ENCODE measurements at regions not wholly inside any gene's neighbourhood (a gene's known extent, or its start where the extent isn't known, plus 50 kb on each side); places are given as distances from the start of the nearest gene placed in this dataset.

- DNase-seq (ENCODE audit: low read depth) = no peak
- in situ Hi-C loops (cut with HindIII; ENCODE audit: low pct_unique_long_range_greater_than_20kb, low sequenced_read_pairs) = no loop called here
Observed at GRCh38 chr6:18720075-18720474, 332.9 kb downstream of the RNF144B start.

DNA sequence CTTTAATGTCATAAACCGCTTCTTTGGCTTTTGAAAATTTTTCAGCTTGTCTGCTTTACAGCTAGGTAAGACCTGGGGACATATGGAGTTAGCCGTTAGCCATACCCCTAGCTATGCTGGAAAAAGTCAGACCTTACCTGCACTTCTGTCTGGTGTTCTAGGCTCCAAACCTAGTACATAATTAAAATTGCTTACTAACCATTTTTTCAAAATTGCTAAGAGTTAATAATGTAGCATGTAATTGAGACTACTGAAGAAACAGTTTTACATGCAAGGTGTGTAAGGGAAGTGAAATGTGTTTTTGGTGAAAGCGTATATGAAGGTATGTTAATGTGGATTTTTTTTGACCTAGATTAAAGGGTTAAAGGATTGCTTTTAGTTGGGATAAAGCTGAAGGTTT is 336.9 kb downstream of the RNF144B start:
- in situ Hi-C loops (cut with HindIII; ENCODE audit: low pct_unique_long_range_greater_than_20kb, low sequenced_read_pairs) = no loop called here

GRCh38 chr6:18725449-18725848 is 338.3 kb downstream of the RNF144B start:
- in situ Hi-C loops (cut with HindIII; ENCODE audit: low pct_unique_long_range_greater_than_20kb, low sequenced_read_pairs) = no loop called here

More for the DNA sequence above, 336.9 kb downstream of the RNF144B start:
- DNase-seq (ENCODE audit: low read depth) = no peak

GRCh38 chr6:18733921-18734550 is 346.9 kb downstream of the RNF144B start:
- in situ Hi-C loops (cut with HindIII; ENCODE audit: low pct_unique_long_range_greater_than_20kb, low sequenced_read_pairs) = no loop called here
- no peak for DNase-seq (ENCODE audit: low read depth)

More at GRCh38 chr6:18725449-18725848, 338.3 kb downstream of the RNF144B start:
- DNase-seq (ENCODE audit: low read depth) = no peak

DNA sequence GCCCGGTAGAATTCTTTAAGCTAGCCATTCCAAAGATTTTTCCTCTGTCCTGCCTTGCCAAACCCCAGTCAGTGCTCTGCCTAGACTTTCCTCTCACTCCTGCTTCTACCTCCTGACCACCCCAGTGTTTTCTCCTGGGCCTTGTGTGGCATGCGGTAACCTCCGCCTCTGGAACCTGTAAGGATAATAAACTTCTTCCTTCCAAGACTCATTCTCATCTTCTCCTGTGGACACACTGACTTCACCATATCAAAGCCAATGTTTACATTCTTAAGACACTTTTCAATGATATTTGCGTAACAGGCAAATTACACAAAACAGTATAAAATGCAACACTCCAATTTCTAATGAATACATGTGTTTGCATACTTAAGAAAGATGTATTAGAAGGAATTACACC is 354.6 kb downstream of the RNF144B start:
- in situ Hi-C loops (cut with HindIII; ENCODE audit: low pct_unique_long_range_greater_than_20kb, low sequenced_read_pairs) = no loop called here
- no peak for DNase-seq (ENCODE audit: low read depth)

DNA sequence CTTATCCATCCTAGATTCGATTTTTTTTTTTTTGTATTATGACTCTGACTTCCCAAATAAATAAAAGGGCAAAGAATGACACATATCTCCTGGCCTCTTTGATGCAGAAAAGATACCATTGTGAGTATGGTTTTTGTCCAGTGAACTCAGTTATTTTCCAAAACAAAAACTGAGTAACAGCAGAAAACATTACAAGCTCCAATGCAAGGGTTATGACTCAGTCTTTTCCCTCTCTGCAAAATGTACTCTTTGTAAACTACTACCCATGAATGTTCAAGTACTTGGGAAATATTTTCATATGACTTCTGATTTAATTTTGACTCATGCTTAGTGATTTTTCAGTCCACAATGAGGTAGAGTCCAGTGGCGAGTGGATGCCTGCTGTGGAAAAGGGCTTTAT is 355.3 kb downstream of the RNF144B start:
- peak; percentile 1 for DNase-seq (ENCODE audit: low read depth)
- in situ Hi-C loops (cut with HindIII; ENCODE audit: low pct_unique_long_range_greater_than_20kb, low sequenced_read_pairs) = no loop called here

DNA sequence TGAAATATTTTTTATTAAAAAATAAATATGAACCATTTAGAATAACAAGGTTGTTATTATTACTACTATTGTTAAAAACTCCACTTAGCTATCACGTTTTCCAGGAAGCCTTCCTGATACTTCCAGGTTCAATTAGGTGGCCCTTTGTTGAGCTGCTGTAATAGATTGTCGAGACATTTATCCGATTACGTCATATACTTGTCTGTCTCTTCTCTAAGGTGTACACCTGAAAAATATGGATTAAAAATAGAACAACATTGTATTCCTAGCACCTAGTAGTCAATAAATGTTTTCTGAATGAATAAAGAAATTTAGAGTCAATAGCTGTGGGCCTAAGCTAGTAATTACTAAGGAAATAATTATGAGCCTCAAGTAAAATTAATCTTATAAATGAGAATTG is 359.6 kb downstream of the RNF144B start:
- in situ Hi-C loops (cut with HindIII; ENCODE audit: low pct_unique_long_range_greater_than_20kb, low sequenced_read_pairs) = no loop called here
- no peak for DNase-seq (ENCODE audit: low read depth)

DNA sequence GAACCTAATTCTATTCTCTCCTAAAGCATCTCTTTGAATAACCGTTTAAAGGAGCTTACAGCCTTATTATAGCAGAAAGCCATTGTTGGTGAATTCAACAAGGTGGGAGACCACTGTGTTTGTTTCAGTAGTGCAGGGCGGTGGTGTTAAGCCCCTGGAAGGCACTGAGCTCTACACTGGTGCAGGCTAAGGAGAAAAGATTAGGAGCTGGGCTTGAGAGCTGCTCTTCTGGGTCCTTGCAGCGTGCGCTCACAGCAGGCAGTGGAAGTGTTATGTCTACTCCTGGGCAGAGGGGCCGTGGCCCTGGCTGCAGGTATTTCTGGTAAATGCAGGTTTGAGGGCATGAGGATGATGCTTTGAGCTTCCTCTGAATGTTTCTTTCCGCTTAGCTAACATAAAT is 361.2 kb downstream of the RNF144B start:
- DNase-seq (ENCODE audit: low read depth) = no peak

DNA sequence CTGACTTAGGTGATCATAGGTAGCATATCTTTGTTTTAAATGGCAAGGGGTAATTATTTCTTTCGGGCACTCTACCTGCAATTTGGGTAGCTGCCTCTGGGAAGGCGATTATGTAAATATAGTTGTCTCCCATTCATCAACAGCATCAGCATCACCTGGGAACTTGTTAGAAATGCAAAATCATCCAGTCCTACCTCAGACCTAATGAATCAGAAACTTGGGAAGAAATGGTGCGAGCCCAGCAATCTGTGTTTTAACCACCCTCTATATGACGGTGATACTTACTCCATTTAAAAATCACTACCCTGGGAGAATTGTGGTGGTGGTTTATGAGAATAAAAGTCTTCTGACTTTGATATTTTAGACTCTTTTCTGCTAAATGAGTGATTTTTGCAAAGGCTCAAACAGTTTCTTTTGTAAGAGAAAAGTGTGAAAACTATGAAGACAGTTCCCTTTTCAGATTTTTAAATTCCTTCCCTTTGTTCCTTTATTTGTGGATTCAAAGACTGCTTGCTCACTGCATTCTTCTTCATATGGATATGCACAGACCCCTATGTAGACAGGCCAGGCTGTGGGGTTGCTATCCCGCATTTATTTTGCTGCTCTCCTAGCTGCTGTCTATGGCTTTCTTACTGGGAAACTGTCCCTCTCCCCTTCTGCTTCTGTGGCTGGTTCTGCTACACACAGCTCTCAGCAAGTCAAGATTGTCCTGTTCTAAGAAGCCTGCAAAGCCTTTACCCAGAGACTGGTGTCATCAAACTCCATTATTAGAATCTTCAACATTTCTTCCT is 365.3 kb downstream of the RNF144B start:
- DNase-seq (ENCODE audit: low read depth) = no peak
- in situ Hi-C loops (cut with HindIII; ENCODE audit: low pct_unique_long_range_greater_than_20kb, low sequenced_read_pairs) = no loop called here

More for the DNA sequence above, 361.2 kb downstream of the RNF144B start:
- in situ Hi-C loops (cut with HindIII; ENCODE audit: low pct_unique_long_range_greater_than_20kb, low sequenced_read_pairs) = no loop called here

- DNase-seq (ENCODE audit: low read depth) = no peak
- in situ Hi-C loops (cut with HindIII; ENCODE audit: low pct_unique_long_range_greater_than_20kb, low sequenced_read_pairs) = no loop called here
Observed at GRCh38 chr6:18753076-18753475, 365.9 kb downstream of the RNF144B start.

GRCh38 chr6:18763086-18763485 is 375.9 kb downstream of the RNF144B start:
- DNase-seq (ENCODE audit: low read depth) = no peak
- in situ Hi-C loops (cut with HindIII; ENCODE audit: low pct_unique_long_range_greater_than_20kb, low sequenced_read_pairs) = no loop called here

DNA sequence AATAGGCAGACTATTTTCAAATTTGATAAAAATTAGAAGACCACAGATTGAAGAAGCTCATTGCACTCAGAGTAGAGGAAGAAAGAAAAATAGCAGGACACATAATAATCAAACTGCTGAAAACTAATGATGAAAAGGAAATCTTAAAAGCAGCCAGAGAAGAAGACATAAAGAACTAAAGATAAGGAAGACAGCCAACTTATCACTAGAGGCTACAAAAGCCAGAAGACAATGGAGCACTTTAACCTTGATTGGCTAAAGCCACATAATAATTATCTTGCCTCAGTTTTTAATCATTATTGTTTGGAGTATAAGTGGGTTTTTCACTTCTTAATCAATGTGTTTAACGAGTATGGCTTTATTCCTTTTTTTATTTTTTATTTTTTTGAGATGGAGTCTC is 397.6 kb downstream of the RNF144B start:
- DNase-seq (ENCODE audit: low read depth) = no peak
- in situ Hi-C loops (cut with HindIII; ENCODE audit: low pct_unique_long_range_greater_than_20kb, low sequenced_read_pairs) = no loop called here

- in situ Hi-C loops (cut with HindIII; ENCODE audit: low pct_unique_long_range_greater_than_20kb, low sequenced_read_pairs) = no loop called here
- DNase-seq (ENCODE audit: low read depth) = no peak
Observed at GRCh38 chr6:18785810-18786490, 398.8 kb downstream of the RNF144B start.

- in situ Hi-C loops (cut with HindIII; ENCODE audit: low pct_unique_long_range_greater_than_20kb, low sequenced_read_pairs) = no loop called here
- DNase-seq (ENCODE audit: low read depth) = no peak
Observed at GRCh38 chr6:18792866-18793265, 405.7 kb downstream of the RNF144B start.

DNA sequence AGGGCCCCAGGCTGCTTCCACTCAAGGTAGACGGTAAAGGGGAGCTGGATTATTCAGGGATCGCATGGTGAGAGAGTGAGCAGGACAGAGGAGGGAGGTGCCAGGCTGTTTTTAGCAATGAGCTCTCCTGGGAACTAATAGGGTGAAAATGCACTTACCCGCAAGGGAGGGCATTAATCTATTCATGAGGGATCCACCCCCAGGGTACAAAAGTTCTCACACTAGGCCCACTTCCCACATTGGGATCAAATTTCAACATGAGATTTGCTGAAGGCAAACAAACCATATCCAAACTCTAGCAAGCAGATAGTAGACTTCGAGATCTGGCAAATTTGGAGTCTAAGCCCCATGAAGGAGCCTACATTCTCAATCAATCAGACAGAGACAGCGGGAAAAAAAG is 408.6 kb downstream of the RNF144B start:
- in situ Hi-C loops (cut with HindIII; ENCODE audit: low pct_unique_long_range_greater_than_20kb, low sequenced_read_pairs) = no loop called here
- DNase-seq (ENCODE audit: low read depth) = no peak

DNA sequence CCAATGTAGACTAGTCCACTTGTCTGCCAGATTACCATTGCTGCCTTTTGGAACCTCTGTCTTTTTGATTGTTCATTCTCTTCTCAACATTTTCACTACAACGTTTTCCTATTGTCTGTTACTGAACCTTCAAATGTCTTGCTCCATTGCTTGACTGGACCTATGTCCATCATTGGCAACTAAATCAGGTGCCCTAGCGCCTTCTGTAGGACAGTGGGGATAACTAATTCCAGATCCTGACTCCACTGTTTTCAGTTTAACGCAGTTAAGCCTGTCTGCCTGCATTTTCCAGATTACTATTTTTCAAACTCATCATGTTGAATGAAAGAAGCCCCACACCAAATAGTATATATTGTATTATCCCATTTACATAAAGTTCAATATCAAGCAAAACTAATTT is 433.6 kb downstream of the RNF144B start:
- in situ Hi-C loops (cut with HindIII; ENCODE audit: low pct_unique_long_range_greater_than_20kb, low sequenced_read_pairs) = no loop called here
- no peak for DNase-seq (ENCODE audit: low read depth)

DNA sequence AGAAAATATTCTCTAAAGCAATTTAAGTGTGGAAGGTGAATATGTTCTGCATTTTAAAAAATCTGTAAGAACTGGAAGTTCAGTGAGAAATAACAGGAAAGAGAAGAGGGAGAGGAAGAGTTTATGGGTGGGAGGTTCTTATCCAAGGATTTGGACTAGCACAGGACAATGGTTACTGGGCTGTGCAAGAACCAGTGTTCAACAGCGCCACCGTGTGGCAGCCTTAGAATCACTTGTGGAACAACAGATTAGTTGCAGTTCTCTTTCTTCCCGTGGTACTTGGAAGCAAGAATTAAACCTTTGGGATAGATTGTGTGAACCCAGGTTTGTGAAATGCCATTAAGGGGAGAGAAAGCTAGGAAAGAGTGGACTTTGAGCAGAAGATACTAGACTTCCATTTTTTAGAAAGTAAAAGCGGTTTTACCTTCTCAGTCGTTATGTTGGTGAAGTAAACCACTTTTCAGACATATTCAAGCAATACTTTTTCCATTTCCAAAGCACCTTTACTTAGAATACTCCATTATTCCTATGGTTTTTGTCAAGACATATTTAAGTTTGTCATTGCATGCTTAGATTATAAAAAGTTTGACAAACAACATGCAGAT is 436.7 kb downstream of the RNF144B start:
- DNase-seq (ENCODE audit: low read depth) = peak; percentile 12
- in situ Hi-C loops (cut with HindIII; ENCODE audit: low pct_unique_long_range_greater_than_20kb, low sequenced_read_pairs) = no loop called here

DNA sequence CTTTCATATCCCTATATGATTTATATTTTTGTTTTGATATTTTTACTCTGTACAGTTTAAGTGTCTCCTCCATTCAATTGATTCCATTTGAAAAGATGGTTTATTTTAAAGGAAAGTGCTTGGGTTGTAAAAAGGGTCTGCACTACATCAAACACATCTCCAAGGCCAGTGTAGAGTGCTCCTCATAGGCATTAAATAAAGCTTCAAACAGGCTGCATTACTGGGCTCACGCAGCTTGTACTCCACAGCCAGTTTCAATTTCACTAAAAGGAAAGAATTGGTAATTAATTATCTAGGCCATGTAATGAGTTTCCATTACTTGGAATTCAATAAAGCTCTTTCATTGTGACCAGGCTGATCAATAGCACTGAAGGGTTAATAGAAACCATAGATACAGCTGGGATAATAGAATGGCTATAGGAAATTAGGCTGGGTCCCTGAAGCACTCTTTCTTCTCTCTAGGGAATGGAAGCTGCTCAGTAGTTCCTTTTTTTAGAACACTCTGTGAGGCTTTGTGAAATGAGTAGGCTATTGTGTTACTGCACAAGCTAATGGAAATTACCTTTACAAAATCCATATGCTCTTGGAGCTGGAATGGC is 442.2 kb downstream of the RNF144B start:
- no peak for DNase-seq (ENCODE audit: low read depth)
- in situ Hi-C loops (cut with HindIII; ENCODE audit: low pct_unique_long_range_greater_than_20kb, low sequenced_read_pairs) = no loop called here

DNA sequence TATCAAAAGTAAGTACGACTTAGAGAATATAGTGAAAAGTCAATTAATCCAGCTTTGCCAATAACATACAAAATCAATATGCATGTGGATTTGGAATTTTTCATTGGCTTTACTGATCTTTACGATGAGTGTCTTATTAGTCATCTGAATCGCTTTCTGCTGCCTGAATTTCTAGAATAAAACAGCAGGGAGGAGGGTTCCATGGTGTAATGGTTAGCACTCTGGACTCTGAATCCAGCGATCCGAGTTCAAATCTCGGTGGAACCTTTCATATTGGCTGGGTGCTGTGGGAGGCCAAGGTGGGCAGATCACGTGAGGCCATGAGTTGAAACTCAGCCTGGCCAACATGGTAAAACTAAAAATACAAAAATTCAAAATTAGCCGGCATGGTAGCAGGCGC is 448.8 kb downstream of the RNF144B start:
- DNase-seq (ENCODE audit: low read depth) = no peak
- in situ Hi-C loops (cut with HindIII; ENCODE audit: low pct_unique_long_range_greater_than_20kb, low sequenced_read_pairs) = no loop called here

All from Caki2 (cell line).